Mesendoderm (in vitro differentiated cells): ENCODE measurements at regions not wholly inside any gene's neighbourhood (a gene's known extent, or its start where the extent isn't known, plus 50 kb on each side); places are given as distances from the start of the nearest gene placed in this dataset.
"Not testable (repeated sequence)": the region's sequence is repeated elsewhere in the genome, so short reads cannot be mapped to it uniquely, and the experiment has no call there.

ENCODE experiments used
- DNase-seq: peaks from one replicate; pipeline ENCODE4 v3.0.0; 2013
- H2AK5ac ChIP-seq: 2 replicates; pipeline ENCODE4 v1.6.1; 2013; ENCODE audit warnings: low read length, inconsistent platforms
- H2BK120ac ChIP-seq: 2 replicates; pipeline ENCODE4 v1.6.1; 2013; ENCODE audit warnings: low read depth, mild to moderate bottlenecking, low read length, moderate library complexity, mixed read lengths
- H2BK15ac ChIP-seq: replicated peaks from 2 replicates; pipeline ENCODE4 v1.6.1; 2013; ENCODE audit warnings: low read depth, mild to moderate bottlenecking, moderate library complexity
- H2BK5ac ChIP-seq: 2 replicates; pipeline ENCODE4 v1.6.1; 2013; ENCODE audit warnings: low read length, inconsistent platforms
- H3K18ac ChIP-seq: 2 replicates; pipeline ENCODE4 v1.6.1; 2013; ENCODE audit warnings: mild to moderate bottlenecking, low read length, mixed read lengths
- H3K23ac ChIP-seq: one replicate; pipeline ENCODE4 v1.6.1; 2013; ENCODE audit warnings: low read length
- H3K27ac ChIP-seq: 2 replicates; pipeline ENCODE4 v1.5.1; 2013; ENCODE audit warnings: low read depth, mild to moderate bottlenecking, inconsistent platforms, low read length, moderate library complexity
- H3K27me3 ChIP-seq: 2 replicates; pipeline ENCODE4 v1.6.1; 2013; ENCODE audit warnings: low read length, control low read depth, mild to moderate bottlenecking, inconsistent platforms; ENCODE audit not compliant: insufficient read depth, poor library complexity
- H3K36me3 ChIP-seq: 2 replicates; pipeline ENCODE4 v1.6.1; 2013; ENCODE audit warnings: low read length, inconsistent platforms; ENCODE audit not compliant: control insufficient read depth, insufficient read depth
- H3K4ac ChIP-seq: one replicate; pipeline ENCODE4 v1.6.1; 2013; ENCODE audit warnings: low read depth, mild to moderate bottlenecking, low read length, moderate library complexity
- H3K4me1 ChIP-seq: 2 replicates; pipeline ENCODE4 v1.6.1; 2013; ENCODE audit warnings: low read depth, low read length, inconsistent platforms; ENCODE audit not compliant: control insufficient read depth
- H3K4me2 ChIP-seq: 2 replicates; pipeline ENCODE4 v1.6.1; 2013; ENCODE audit warnings: low read length
- H3K4me3 ChIP-seq: 2 replicates; pipeline ENCODE4 v1.5.1; 2013; ENCODE audit warnings: mild to moderate bottlenecking, low read length
- H3K56ac ChIP-seq: one replicate; pipeline ENCODE4 v1.6.1; 2013; ENCODE audit warnings: low read length
- H3K79me1 ChIP-seq: 2 replicates; pipeline ENCODE4 v1.6.1; 2013; ENCODE audit warnings: low read length, inconsistent platforms
- H3K79me2 ChIP-seq: 2 replicates; pipeline ENCODE4 v1.6.1; 2013; ENCODE audit warnings: mild to moderate bottlenecking, low read length; ENCODE audit not compliant: control insufficient read depth, insufficient read depth
- H3K9ac ChIP-seq: 2 replicates; pipeline ENCODE4 v1.6.1; 2013; ENCODE audit warnings: low read length, inconsistent platforms
- H4K5ac ChIP-seq: one replicate; pipeline ENCODE4 v1.6.1; 2013; ENCODE audit warnings: low read length
- H4K8ac ChIP-seq: one replicate; pipeline ENCODE4 v1.6.1; 2013; ENCODE audit warnings: low read depth, mild to moderate bottlenecking, control low read depth, low read length, moderate library complexity
- WGBS: extraction: QIAGEN DNeasy Blood & Tissue Kit; methylation state at CpG from one replicate; pipeline ENCODE4 v1.1.7; 2013; ENCODE audit warnings: low lambda C conversion rate, missing lambda C conversion rate; ENCODE audit not compliant: insufficient coverage; ENCODE audit errors: extremely low coverage; 5-methylcytosine and 5-hydroxymethylcytosine counted together

GRCh38 chr1:220444586-220444985, 83.3 kb upstream of the MARK1 start:
- not testable (repeated sequence) for H3K27ac ChIP-seq, H3K56ac ChIP-seq, H4K8ac ChIP-seq, H3K23ac ChIP-seq, H3K9ac ChIP-seq, H3K27me3 ChIP-seq, H3K36me3 ChIP-seq, H2BK120ac ChIP-seq, H2AK5ac ChIP-seq, H2BK5ac ChIP-seq, DNase-seq, H3K4me2 ChIP-seq, H3K4ac ChIP-seq, H3K18ac ChIP-seq, H3K4me1 ChIP-seq, H3K79me2 ChIP-seq, H2BK15ac ChIP-seq, H3K4me3 ChIP-seq, H4K5ac ChIP-seq, H3K79me1 ChIP-seq
- WGBS = no CpG with 5 or more reads among the region's 3 CpGs

GRCh38 chr1:220441211-220441610, 86.7 kb upstream of the MARK1 start:
- no peak overlapping the region for H3K4me2 ChIP-seq
- no peak overlapping the region for H2BK120ac ChIP-seq
- no peak overlapping the region for H4K8ac ChIP-seq
- no peak overlapping the region for H3K56ac ChIP-seq
- no peak overlapping the region for H3K18ac ChIP-seq
- H3K79me1 ChIP-seq = no peaks in the 10 kb centered on the region
- DNase-seq = no peak
- no peaks in the 10 kb centered on the region for H3K36me3 ChIP-seq
- H3K4me3 ChIP-seq = no peak overlapping the region
- H3K27me3 ChIP-seq = no peaks in the 10 kb centered on the region
- H3K4me1 ChIP-seq = no peaks in the 10 kb centered on the region
- WGBS = no CpG with 5 or more reads among the region's 3 CpGs
- no peak overlapping the region for H3K4ac ChIP-seq
- H3K9ac ChIP-seq = no peak overlapping the region
- no peak overlapping the region for H2AK5ac ChIP-seq
- H4K5ac ChIP-seq = no peak overlapping the region
- H2BK15ac ChIP-seq = no peak overlapping the region
- no peak overlapping the region for H3K27ac ChIP-seq
- no peak overlapping the region for H3K23ac ChIP-seq
- H3K79me2 ChIP-seq = no peaks in the 10 kb centered on the region
- no peak overlapping the region for H2BK5ac ChIP-seq

- Histone ChIP-seq H2AK5ac (no peak overlapping the region), H3K79me1 (no peaks in the 10 kb centered on the region), H4K5ac (no peak overlapping the region), H3K18ac (no peak overlapping the region), H3K79me2 (no peaks in the 10 kb centered on the region), H3K4ac (no peak overlapping the region), H3K23ac (no peak overlapping the region), H3K36me3 (no peaks in the 10 kb centered on the region), H2BK5ac (no peak overlapping the region), H4K8ac (no peak overlapping the region), H2BK120ac (no peak overlapping the region), H3K56ac (no peak overlapping the region), H3K27me3 (no peaks in the 10 kb centered on the region), H3K27ac (no peak overlapping the region), H2BK15ac (no peak overlapping the region), H3K4me3 (no peak overlapping the region), H3K4me1 (no peaks in the 10 kb centered on the region), H3K9ac (no peak overlapping the region), H3K4me2 (no peak overlapping the region)
- no CpG with 5 or more reads among the region's 2 CpGs for WGBS
- no peak for DNase-seq
Measured at GRCh38 chr1:220438741-220439140, 89.2 kb upstream of the MARK1 start.

- Histone ChIP-seq H3K4me2 (no peak overlapping the region), H3K79me1 (no peaks in the 10 kb centered on the region), H3K4ac (no peak overlapping the region), H2BK120ac (no peak overlapping the region), H2BK15ac (no peak overlapping the region), H3K27ac (no peak overlapping the region), H3K18ac (no peak overlapping the region), H4K5ac (no peak overlapping the region), H3K4me1 (no peaks in the 10 kb centered on the region), H4K8ac (no peak overlapping the region), H2AK5ac (no peak overlapping the region), H3K36me3 (no peaks in the 10 kb centered on the region), H3K79me2 (no peaks in the 10 kb centered on the region), H3K23ac (no peak overlapping the region), H3K9ac (no peak overlapping the region), H3K4me3 (no peak overlapping the region), H3K27me3 (no peaks in the 10 kb centered on the region), H2BK5ac (no peak overlapping the region), H3K56ac (no peak overlapping the region)
- DNase-seq = no peak
- WGBS = no CpG with 5 or more reads among the region's 1 CpG
Measured at GRCh38 chr1:220432408-220432807, 95.5 kb upstream of the MARK1 start.

GRCh38 chr1:220431554-220432239, 96.2 kb upstream of the MARK1 start:
- Histone ChIP-seq H2BK120ac (no peak overlapping the region), H3K79me1 (no peaks in the 10 kb centered on the region), H3K56ac (no peak overlapping the region), H3K23ac (no peak overlapping the region), H2BK5ac (no peak overlapping the region), H2BK15ac (no peak overlapping the region), H4K5ac (no peak overlapping the region), H3K4me2 (no peak overlapping the region), H3K79me2 (no peaks in the 10 kb centered on the region), H3K4ac (no peak overlapping the region), H2AK5ac (no peak overlapping the region), H3K4me1 (no peaks in the 10 kb centered on the region), H3K18ac (no peak overlapping the region), H3K36me3 (no peaks in the 10 kb centered on the region), H3K4me3 (no peak overlapping the region), H3K27me3 (no peaks in the 10 kb centered on the region), H3K9ac (no peak overlapping the region), H3K27ac (no peak overlapping the region), H4K8ac (no peak overlapping the region)
- no peak for DNase-seq
- no CpG with 5 or more reads among the region's 7 CpGs for WGBS

GRCh38 chr1:220430586-220430985, 97.3 kb upstream of the MARK1 start:
- Histone ChIP-seq H3K27ac (no peak overlapping the region), H3K36me3 (no peaks in the 10 kb centered on the region), H3K4me1 (no peaks in the 10 kb centered on the region), H3K56ac (no peak overlapping the region), H3K4me2 (no peak overlapping the region), H2AK5ac (no peak overlapping the region), H3K79me1 (no peaks in the 10 kb centered on the region), H3K79me2 (no peaks in the 10 kb centered on the region), H4K5ac (no peak overlapping the region), H3K4ac (no peak overlapping the region), H3K18ac (no peak overlapping the region), H3K23ac (no peak overlapping the region), H2BK15ac (no peak overlapping the region), H3K4me3 (no peak overlapping the region), H4K8ac (no peak overlapping the region), H3K9ac (no peak overlapping the region), H2BK5ac (no peak overlapping the region), H3K27me3 (no peaks in the 10 kb centered on the region), H2BK120ac (no peak overlapping the region)
- no peak for DNase-seq
- no CpG with 5 or more reads among the region's 2 CpGs for WGBS
